NCI-H446 treated with DMSO at 0.1 percent for 48 hours (cell line): ENCODE measurements at regions not wholly inside any gene's neighbourhood (a gene's known extent, or its start where the extent isn't known, plus 50 kb on each side); places are given as distances from the start of the nearest gene placed in this dataset.

Experiments used
- DNase-seq: peaks from one replicate; lab custom pipeline; 2025; lab: John Stamatoyannopoulos, UW

GRCh38 chr12:58139894-58140293, 198.5 kb downstream of the ATP23 start:
- DNase-seq = no peak

- DNase-seq = no peak
Measured at GRCh38 chr12:58140395-58140794, 199.0 kb downstream of the ATP23 start.

- no peak for DNase-seq
Measured at GRCh38 chr12:58142991-58143390, 201.6 kb downstream of the ATP23 start.

GRCh38 chr12:58143498-58143995, 202.2 kb downstream of the ATP23 start:
- no peak for DNase-seq

GRCh38 chr12:58148405-58148804, 207.0 kb downstream of the ATP23 start:
- DNase-seq = peak; percentile 98

- no peak for DNase-seq
Measured at GRCh38 chr12:58148976-58149375, 207.6 kb downstream of the ATP23 start.

GRCh38 chr12:58154359-58154758, 213.0 kb downstream of the ATP23 start:
- no peak for DNase-seq

GRCh38 chr12:58156697-58157096, 215.3 kb downstream of the ATP23 start:
- DNase-seq = no peak

- no peak for DNase-seq
Measured at GRCh38 chr12:58159941-58160340, 218.6 kb downstream of the ATP23 start.

- DNase-seq = no peak
Measured at GRCh38 chr12:58161773-58162172, 220.4 kb downstream of the ATP23 start.

- DNase-seq = no peak
Measured at GRCh38 chr12:58163021-58163420, 221.7 kb downstream of the ATP23 start.

GRCh38 chr12:58166643-58167042, 225.3 kb downstream of the ATP23 start:
- no peak for DNase-seq

GRCh38 chr12:58167622-58168021, 226.3 kb downstream of the ATP23 start:
- DNase-seq = no peak

- no peak for DNase-seq
Measured at GRCh38 chr12:58169826-58170225, 228.5 kb downstream of the ATP23 start.

GRCh38 chr12:58171914-58172313, 230.5 kb downstream of the ATP23 start:
- no peak for DNase-seq

- DNase-seq = no peak
Measured at GRCh38 chr12:58172433-58173073, 231.2 kb downstream of the ATP23 start.

GRCh38 chr12:58174316-58174715, 232.9 kb downstream of the ATP23 start:
- DNase-seq = no peak

- DNase-seq = no peak
Measured at GRCh38 chr12:58176296-58176869, 235.0 kb downstream of the ATP23 start.

GRCh38 chr12:58177366-58177765, 236.0 kb downstream of the ATP23 start:
- no peak for DNase-seq

- no peak for DNase-seq
Measured at GRCh38 chr12:58184212-58184611, 242.8 kb downstream of the ATP23 start.

GRCh38 chr12:58186401-58186800, 245.0 kb downstream of the ATP23 start:
- DNase-seq = no peak

GRCh38 chr12:58186914-58187313, 245.5 kb downstream of the ATP23 start:
- no peak for DNase-seq

- DNase-seq = no peak
Measured at GRCh38 chr12:58189030-58189429, 247.7 kb downstream of the ATP23 start.

- DNase-seq = no peak
Measured at GRCh38 chr12:58189893-58190292, 248.5 kb downstream of the ATP23 start.
